SK-N-SH (cell line): ENCODE measurements at regions not wholly inside any gene's neighbourhood (a gene's known extent, or its start where the extent isn't known, plus 50 kb on each side); places are given as distances from the start of the nearest gene placed in this dataset.

Source experiments
- CTCF ChIA-PET: fragments of 300-600, 350-600 bp; formaldehyde crosslinking; extraction: SDS; loops from one replicate; lab custom pipeline; 2021; lab: Yijun Ruan, JAX
- POLR2A ChIA-PET: fragments of 350-600 bp; sonication (Branson Sonifier 250); formaldehyde crosslinking; extraction: SDS; loops from one replicate; lab custom pipeline; 2020; ENCODE audit warnings: antibody characterized with exemption, inconsistent platforms; lab: Yijun Ruan, JAX
- DNase-seq: peaks from one replicate; pipeline ENCODE4 v3.0.0; 2012
- H2AFZ ChIP-seq: fragments of 200-600 bp; sonication (generic); 2 replicates; pipeline ENCODE4 v1.8.1; 2016; ENCODE audit warnings: antibody characterized with exemption, mild to moderate bottlenecking, low read depth
- H3F3A ChIP-seq: fragments of 200-600 bp; sonication (generic); replicated peaks from 2 replicates; pipeline ENCODE3; 2016; ENCODE audit warnings: antibody characterized with exemption, mild to moderate bottlenecking; ENCODE audit not compliant: insufficient read depth
- H3K27ac ChIP-seq, 2 experiments: fragments of 200-500 bp in 1 of 2; fragments of 200-600 bp in 1 of 2; sonication (Bioruptor generic) in 1 of 2; sonication (generic), shearing (Covaris generic) in 1 of 2; 2 replicates each; pipeline versions ENCODE4 v1.5.1 to v1.6.1; 2014 to 2016; ENCODE audit warnings: low read depth in 2 of 2, inconsistent platforms in 1 of 2, low read length in 1 of 2, mild to moderate bottlenecking in 1 of 2, mixed read lengths in 1 of 2
- H3K27me3 ChIP-seq: fragments of 200-600 bp; sonication (generic), shearing (Covaris generic); 2 replicates; pipeline ENCODE4 v1.6.1; 2016; ENCODE audit warnings: mixed run types; ENCODE audit not compliant: insufficient read depth
- H3K36me3 ChIP-seq, 2 experiments: fragments of 200-500 bp in 1 of 2; fragments of 200-600 bp in 1 of 2; sonication (Bioruptor generic) in 1 of 2; sonication (generic) in 1 of 2; replicated peaks in 1 of 2; 2 replicates each; pipeline versions ENCODE3 to v1.5.1; 2014 to 2016; ENCODE audit warnings: low read length in 1 of 2, mild to moderate bottlenecking in 1 of 2; ENCODE audit not compliant: insufficient read depth in 2 of 2, control insufficient read depth in 1 of 2
- H3K4me1 ChIP-seq, 2 experiments: fragments of 200-500 bp in 1 of 2; fragments of 200-600 bp in 1 of 2; sonication (Bioruptor generic) in 1 of 2; sonication (generic), shearing (Covaris generic) in 1 of 2; 2 replicates each; pipeline versions ENCODE4 v1.5.1 to v1.6.1; 2014 to 2016; ENCODE audit warnings: low read depth in 1 of 2, low read length in 1 of 2, mixed run types in 1 of 2; ENCODE audit not compliant: insufficient read depth in 2 of 2, control insufficient read depth in 1 of 2
- H3K4me2 ChIP-seq: fragments of 200-600 bp; sonication (generic), shearing (Covaris generic); 2 replicates; pipeline ENCODE4 v1.6.1; 2017; ENCODE audit warnings: mixed run types
- H3K4me3 ChIP-seq, 2 experiments: fragments of 200-500 bp in 1 of 2; fragments of 200-600 bp in 1 of 2; sonication (Bioruptor generic) in 1 of 2; sonication (generic), shearing (Covaris generic) in 1 of 2; 2 replicates each; pipeline versions ENCODE4 v1.5.1 to v1.8.1; 2014 to 2016; ENCODE audit warnings: low read depth in 2 of 2, inconsistent platforms in 1 of 2, low read length in 1 of 2, mild to moderate bottlenecking in 1 of 2, mixed read lengths in 1 of 2, moderate library complexity in 1 of 2
- H3K79me2 ChIP-seq: fragments of 200-600 bp; sonication (generic); 2 replicates; pipeline ENCODE4 v1.8.1; 2017; ENCODE audit warnings: mild to moderate bottlenecking; ENCODE audit not compliant: insufficient read depth
- H3K9ac ChIP-seq: fragments of 200-600 bp; sonication (generic); 2 replicates; pipeline ENCODE4 v1.6.1; 2017; ENCODE audit warnings: mixed run types
- H3K9me2 ChIP-seq: fragments of 200-600 bp; sonication (generic); 2 replicates; pipeline ENCODE4 v1.6.1; 2017; ENCODE audit warnings: mixed run types
- H3K9me3 ChIP-seq: fragments of 200-600 bp; sonication (generic); 2 replicates; pipeline ENCODE4 v1.6.1; 2017; ENCODE audit warnings: mixed run types, mild to moderate bottlenecking, moderate library complexity
- H4K20me1 ChIP-seq: fragments of 200-600 bp; sonication (generic); 2 replicates; pipeline ENCODE4 v1.6.1; 2017; ENCODE audit warnings: mild to moderate bottlenecking, mixed run types; ENCODE audit not compliant: insufficient read depth
- ELF1 ChIP-seq: IDR thresholded peaks from 2 replicates; pipeline ENCODE4 v1.4.0; 2012
- EP300 ChIP-seq, 2 experiments: IDR thresholded peaks; 2 replicates each; pipeline versions ENCODE4 v1.4.0 to v1.6.1; 2012; ENCODE audit warnings: borderline replicate concordance in 1 of 2, low read depth in 1 of 2, low read length in 1 of 2
- FOSL2 ChIP-seq: IDR thresholded peaks from 2 replicates; pipeline ENCODE4 v1.4.0; 2012; ENCODE audit warnings: low read depth, mild to moderate bottlenecking, moderate library complexity, borderline replicate concordance
- FOXM1 ChIP-seq: IDR thresholded peaks from 2 replicates; pipeline ENCODE4 v1.4.0; 2012; ENCODE audit warnings: low read depth, mild to moderate bottlenecking
- GABPA ChIP-seq: IDR thresholded peaks from 2 replicates; pipeline ENCODE4 v1.4.0; 2012; ENCODE audit warnings: low read depth, mild to moderate bottlenecking
- JUND ChIP-seq: IDR thresholded peaks from 2 replicates; pipeline ENCODE4 v1.4.0; 2012
- MAX ChIP-seq: IDR thresholded peaks from 2 replicates; pipeline ENCODE4 v1.4.0; 2012; ENCODE audit warnings: low read depth
- MEF2A ChIP-seq: IDR thresholded peaks from 2 replicates; pipeline ENCODE4 v1.4.0; 2012; ENCODE audit warnings: low read depth, borderline replicate concordance
- MXI1 ChIP-seq: IDR thresholded peaks from 2 replicates; pipeline ENCODE4 v1.6.1; 2012; ENCODE audit warnings: mild to moderate bottlenecking, low read depth, low read length, improper control_type of control experiment
- NRF1 ChIP-seq: IDR thresholded peaks from 2 replicates; pipeline ENCODE4 v1.6.1; 2012; ENCODE audit warnings: low read depth, mild to moderate bottlenecking, low read length
- POLR2AphosphoS5 ChIP-seq: IDR thresholded peaks from 2 replicates; pipeline ENCODE4 v1.6.1; 2012; ENCODE audit warnings: low read depth, low read length
- RCOR1 ChIP-seq: fragments of 150-350 bp; IDR thresholded peaks from 2 replicates; pipeline ENCODE4 v1.6.1; 2017; ENCODE audit warnings: antibody characterized with exemption, low read length
- RFX5 ChIP-seq: IDR thresholded peaks from 2 replicates; pipeline ENCODE4 v1.6.1; 2012; ENCODE audit warnings: mild to moderate bottlenecking, improper control_type of control experiment, low read length
- RXRA ChIP-seq: IDR thresholded peaks from 2 replicates; pipeline ENCODE4 v1.4.0; 2012; ENCODE audit warnings: low read depth, mild to moderate bottlenecking, borderline replicate concordance
- SIN3A ChIP-seq: IDR thresholded peaks from 2 replicates; pipeline ENCODE4 v1.6.1; 2012; ENCODE audit warnings: low read depth, mild to moderate bottlenecking, low read length, moderate library complexity, borderline replicate concordance
- TAF1 ChIP-seq: IDR thresholded peaks from 2 replicates; pipeline ENCODE4 v1.6.1; 2012; ENCODE audit warnings: low read depth, mild to moderate bottlenecking, low read length, moderate library complexity, borderline replicate concordance
- TCF12 ChIP-seq: IDR thresholded peaks from 2 replicates; pipeline ENCODE4 v1.4.0; 2012
- USF1 ChIP-seq: IDR thresholded peaks from 2 replicates; pipeline ENCODE4 v1.4.0; 2012; ENCODE audit warnings: low read depth, borderline replicate concordance
- WGBS: methylation state at CpG from one replicate; pipeline ENCODE4 v1.1.6; 2017; ENCODE audit warnings: low lambda C conversion rate; 5-methylcytosine and 5-hydroxymethylcytosine counted together
- TF ChIP-seq, protein P1 (sequence below): fragments of 150-350 bp; IDR thresholded peaks from 2 replicates; pipeline ENCODE4 v1.6.1; 2017; ENCODE audit warnings: antibody characterized with exemption, low read length, low read depth, borderline replicate concordance
- TF ChIP-seq, protein P2 (sequence below): IDR thresholded peaks from 2 replicates; pipeline ENCODE4 v1.6.1; 2012; ENCODE audit warnings: mild to moderate bottlenecking, low read depth, low read length, moderate library complexity
- TF ChIP-seq, protein P3 (sequence below): IDR thresholded peaks from 2 replicates; pipeline ENCODE4 v1.4.0; 2012; ENCODE audit warnings: low read depth, borderline replicate concordance

DNA sequence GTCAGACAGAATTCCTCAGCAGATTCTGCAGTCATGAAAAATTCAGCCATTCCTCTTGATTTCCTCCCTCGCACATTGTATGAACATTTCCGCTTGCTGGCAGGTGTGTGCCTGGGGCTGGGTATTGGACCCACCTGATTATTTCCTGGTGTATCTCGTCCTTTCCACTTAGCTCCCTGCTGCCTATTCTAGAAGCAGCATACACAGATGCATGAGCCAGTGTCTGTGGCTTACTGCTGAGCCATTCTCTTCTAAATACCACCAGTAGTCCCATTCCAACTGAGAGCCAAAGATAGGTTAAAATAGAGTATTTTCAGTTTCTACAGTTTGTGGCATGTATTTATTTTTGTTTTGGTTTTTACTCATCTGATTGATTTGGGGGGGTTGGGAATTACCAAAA lies 270.1 kb upstream of the AKR1E2 start:
- 91% methylated on average over 3 of the region's 3 CpGs for WGBS
- Histone ChIP-seq H4K20me1 (no peaks in the 10 kb centered on the region), H3K9ac (no peak overlapping the region), H3K27ac (no peak overlapping the region), H3K4me1 (no peaks in the 10 kb centered on the region; a peak in 1 of 4 replicates), H2AFZ (no peak overlapping the region), H3K79me2 (no peaks in the 10 kb centered on the region), H3K9me3 (no peaks in the 10 kb centered on the region; the same call in 1 of the 2 replicates), H3K27me3 (no peaks in the 10 kb centered on the region), H3K36me3 (no peaks in the 10 kb centered on the region), H3K4me2 (no peak overlapping the region), H3K9me2 (no peaks in the 10 kb centered on the region), H3F3A (peaks cover 3% of the 10 kb centered on the region), H3K4me3 (no peak overlapping the region)
- TF ChIP-seq TAF1 (no peak), RFX5 (no peak), ELF1 (no peak), MAX (no peak), NRF1 (no peak), RCOR1 (no peak), MXI1 (no peak), USF1 (no peak), GABPA (no peak), MEF2A (no peak), RXRA (no peak), FOSL2 (no peak), EP300 (IDR thresholded peaks at IDR 0.05; ENCODE audit: borderline replicate concordance in 1 of 2, low read depth in 1 of 2, low read length in 1 of 2) (no peak)
- ChIA-PET CTCF (no interaction called here), POLR2A (no interaction called here)
- DNase-seq: no peak

DNA sequence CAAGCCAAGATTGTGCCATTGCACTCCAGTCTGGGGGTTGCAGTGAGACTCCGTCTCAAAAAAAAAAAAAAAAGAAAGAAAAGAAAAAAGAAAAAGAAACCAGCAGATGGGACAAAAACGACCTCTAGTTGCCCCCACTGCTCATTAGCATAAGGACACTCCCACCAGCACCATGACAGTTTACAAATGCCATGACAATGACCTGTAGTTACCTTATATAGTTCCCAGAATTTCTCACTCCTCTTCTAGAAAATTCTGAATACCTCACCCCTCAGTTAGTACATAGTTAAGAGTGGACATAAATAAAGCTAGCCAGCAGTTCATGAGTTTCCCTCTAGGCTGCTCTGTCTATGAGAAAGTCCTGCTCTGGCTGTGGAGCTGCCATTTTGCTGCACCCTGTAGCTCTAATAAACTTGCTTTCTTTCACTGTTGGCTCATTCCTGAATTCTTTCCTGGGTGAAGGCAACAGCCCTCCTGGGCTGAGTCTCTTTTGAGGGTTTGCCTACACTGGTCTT lies 276.8 kb upstream of the AKR1E2 start:
- Histone ChIP-seq H2AFZ (0 out of 2 replicates have a peak overlapping the region, but pooled peaks have one; percentile 30), H3K27me3 (no peaks in the 10 kb centered on the region), H4K20me1 (no peaks in the 10 kb centered on the region), H3K9ac (no peak overlapping the region), H3K4me1 (no peaks in the 10 kb centered on the region; a peak in 2 of 4 replicates), H3K79me2 (no peaks in the 10 kb centered on the region), H3K9me2 (no peaks in the 10 kb centered on the region), H3K9me3 (no peaks in the 10 kb centered on the region), H3K4me2 (no peak overlapping the region), H3K27ac (no peak overlapping the region), H3K4me3 (no peak overlapping the region), H3K36me3 (peaks cover 0 to 6% of the 10 kb centered on the region in 2 experiments), H3F3A (no peaks in the 10 kb centered on the region)
- CTCF ChIA-PET: no interaction called here
- 70% methylated on average over 2 of the region's 2 CpGs for WGBS
- no peak for TF ChIP-seq FOSL2
- TF ChIP-seq JUND: no peak
- TF ChIP-seq, protein P1, sequence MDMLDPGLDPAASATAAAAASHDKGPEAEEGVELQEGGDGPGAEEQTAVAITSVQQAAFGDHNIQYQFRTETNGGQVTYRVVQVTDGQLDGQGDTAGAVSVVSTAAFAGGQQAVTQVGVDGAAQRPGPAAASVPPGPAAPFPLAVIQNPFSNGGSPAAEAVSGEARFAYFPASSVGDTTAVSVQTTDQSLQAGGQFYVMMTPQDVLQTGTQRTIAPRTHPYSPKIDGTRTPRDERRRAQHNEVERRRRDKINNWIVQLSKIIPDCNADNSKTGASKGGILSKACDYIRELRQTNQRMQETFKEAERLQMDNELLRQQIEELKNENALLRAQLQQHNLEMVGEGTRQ: no peak
- TF ChIP-seq, protein P2, sequence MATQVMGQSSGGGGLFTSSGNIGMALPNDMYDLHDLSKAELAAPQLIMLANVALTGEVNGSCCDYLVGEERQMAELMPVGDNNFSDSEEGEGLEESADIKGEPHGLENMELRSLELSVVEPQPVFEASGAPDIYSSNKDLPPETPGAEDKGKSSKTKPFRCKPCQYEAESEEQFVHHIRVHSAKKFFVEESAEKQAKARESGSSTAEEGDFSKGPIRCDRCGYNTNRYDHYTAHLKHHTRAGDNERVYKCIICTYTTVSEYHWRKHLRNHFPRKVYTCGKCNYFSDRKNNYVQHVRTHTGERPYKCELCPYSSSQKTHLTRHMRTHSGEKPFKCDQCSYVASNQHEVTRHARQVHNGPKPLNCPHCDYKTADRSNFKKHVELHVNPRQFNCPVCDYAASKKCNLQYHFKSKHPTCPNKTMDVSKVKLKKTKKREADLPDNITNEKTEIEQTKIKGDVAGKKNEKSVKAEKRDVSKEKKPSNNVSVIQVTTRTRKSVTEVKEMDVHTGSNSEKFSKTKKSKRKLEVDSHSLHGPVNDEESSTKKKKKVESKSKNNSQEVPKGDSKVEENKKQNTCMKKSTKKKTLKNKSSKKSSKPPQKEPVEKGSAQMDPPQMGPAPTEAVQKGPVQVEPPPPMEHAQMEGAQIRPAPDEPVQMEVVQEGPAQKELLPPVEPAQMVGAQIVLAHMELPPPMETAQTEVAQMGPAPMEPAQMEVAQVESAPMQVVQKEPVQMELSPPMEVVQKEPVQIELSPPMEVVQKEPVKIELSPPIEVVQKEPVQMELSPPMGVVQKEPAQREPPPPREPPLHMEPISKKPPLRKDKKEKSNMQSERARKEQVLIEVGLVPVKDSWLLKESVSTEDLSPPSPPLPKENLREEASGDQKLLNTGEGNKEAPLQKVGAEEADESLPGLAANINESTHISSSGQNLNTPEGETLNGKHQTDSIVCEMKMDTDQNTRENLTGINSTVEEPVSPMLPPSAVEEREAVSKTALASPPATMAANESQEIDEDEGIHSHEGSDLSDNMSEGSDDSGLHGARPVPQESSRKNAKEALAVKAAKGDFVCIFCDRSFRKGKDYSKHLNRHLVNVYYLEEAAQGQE: no peak
- no peak for TF ChIP-seq TCF12
- no peak for TF ChIP-seq FOXM1
- TF ChIP-seq, protein P3, sequence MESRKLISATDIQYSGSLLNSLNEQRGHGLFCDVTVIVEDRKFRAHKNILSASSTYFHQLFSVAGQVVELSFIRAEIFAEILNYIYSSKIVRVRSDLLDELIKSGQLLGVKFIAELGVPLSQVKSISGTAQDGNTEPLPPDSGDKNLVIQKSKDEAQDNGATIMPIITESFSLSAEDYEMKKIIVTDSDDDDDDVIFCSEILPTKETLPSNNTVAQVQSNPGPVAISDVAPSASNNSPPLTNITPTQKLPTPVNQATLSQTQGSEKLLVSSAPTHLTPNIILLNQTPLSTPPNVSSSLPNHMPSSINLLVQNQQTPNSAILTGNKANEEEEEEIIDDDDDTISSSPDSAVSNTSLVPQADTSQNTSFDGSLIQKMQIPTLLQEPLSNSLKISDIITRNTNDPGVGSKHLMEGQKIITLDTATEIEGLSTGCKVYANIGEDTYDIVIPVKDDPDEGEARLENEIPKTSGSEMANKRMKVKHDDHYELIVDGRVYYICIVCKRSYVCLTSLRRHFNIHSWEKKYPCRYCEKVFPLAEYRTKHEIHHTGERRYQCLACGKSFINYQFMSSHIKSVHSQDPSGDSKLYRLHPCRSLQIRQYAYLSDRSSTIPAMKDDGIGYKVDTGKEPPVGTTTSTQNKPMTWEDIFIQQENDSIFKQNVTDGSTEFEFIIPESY: no peak
- TF ChIP-seq SIN3A: no peak
- TF ChIP-seq POLR2AphosphoS5: no peak
- DNase-seq: no peak
- POLR2A ChIA-PET: no interaction called here
